Stimulated activated CD8-positive, alpha-beta memory T cell treated with anti-CD3 and anti-CD28 coated beads, Interleukin-15, amount 100 ng/mL, for 48 hours (primary cell): ENCODE measurements at regions not wholly inside any gene's neighbourhood (a gene's known extent, or its start where the extent isn't known, plus 50 kb on each side); places are given as distances from the start of the nearest gene placed in this dataset.

Experiments used
- DNase-seq, 2 donors: peaks; one replicate each; pipeline ENCODE4 v3.0.0-alpha.2; 2020; ENCODE audit warnings: low read depth in 2 of 2

- no peak for DNase-seq
These were observed 337.9 kb upstream of the ACVR2A start for GRCh38 chr2:147506889-147507288.

DNA sequence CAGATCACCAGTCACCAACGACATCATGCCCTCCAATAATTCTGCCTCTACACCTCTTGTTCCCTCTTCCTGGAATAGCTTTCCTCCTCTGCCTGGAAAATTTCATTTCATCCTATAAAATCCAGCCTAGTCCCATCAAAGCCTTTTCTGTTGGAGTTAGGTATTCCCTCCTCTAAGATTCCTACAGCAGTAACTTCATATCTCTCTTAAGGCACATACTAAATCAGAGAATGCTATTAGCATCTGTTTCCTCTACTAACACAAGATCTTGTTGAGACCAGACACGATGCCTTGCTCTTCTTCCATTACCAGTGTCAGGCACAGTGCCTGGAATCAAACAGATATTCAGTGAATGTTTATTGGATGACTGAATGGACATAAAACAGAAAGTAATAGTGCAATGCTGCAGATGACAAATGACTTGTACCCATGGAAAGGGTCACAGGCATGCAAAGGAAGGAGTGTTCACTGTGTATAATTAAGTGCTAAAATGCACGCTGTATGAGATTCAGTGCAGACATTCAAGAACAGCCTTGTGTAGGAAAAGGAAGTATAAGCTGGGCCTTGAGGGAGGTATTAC lies 342.0 kb upstream of the ACVR2A start:
- DNase-seq: no peak

DNA sequence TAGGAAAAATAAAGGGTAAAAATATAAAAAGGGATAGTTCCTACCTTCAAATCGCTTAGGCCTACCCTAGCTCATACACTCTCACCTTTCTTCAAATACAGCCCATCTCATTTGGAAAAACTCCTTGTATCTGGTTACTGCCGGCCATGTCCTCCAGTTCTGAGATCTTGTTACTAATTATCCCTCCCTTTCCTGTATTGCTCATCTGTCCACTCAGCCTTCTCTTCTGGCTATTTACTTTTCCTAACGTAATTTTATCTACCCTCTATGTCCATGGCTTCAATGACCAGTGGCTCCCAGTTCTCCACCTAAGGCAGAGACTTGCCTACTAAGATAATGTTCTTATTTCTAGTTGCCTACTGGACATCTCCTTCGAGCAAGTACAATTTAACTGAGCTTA lies 342.9 kb upstream of the ACVR2A start:
- DNase-seq: no peak

DNA sequence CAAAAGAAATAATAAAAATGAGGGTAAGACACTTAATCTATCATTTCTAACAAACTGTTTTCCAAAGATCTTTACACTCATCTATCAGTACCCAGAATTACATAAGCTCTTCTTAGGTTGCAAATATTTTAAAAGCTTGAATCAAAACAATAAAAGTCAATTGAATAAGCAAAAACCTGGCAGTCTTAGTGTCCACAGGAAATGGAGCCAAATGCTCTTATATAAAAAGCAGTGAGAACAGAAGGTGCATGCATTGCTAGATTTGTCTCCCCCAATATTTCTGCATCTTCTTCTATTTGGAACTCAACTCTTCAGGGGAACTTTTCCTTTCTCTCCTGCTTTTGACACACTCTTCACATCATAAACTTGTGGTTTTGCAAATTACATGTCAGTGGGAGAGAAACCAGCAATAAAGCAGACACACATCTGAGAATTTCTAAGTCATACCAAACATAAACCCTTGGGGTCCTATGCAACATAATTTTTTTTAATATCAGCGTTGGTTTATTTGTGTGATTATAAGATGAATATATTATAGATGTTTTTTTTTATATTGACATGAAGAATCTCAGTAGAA lies 343.9 kb upstream of the ACVR2A start:
- no peak for DNase-seq

DNA sequence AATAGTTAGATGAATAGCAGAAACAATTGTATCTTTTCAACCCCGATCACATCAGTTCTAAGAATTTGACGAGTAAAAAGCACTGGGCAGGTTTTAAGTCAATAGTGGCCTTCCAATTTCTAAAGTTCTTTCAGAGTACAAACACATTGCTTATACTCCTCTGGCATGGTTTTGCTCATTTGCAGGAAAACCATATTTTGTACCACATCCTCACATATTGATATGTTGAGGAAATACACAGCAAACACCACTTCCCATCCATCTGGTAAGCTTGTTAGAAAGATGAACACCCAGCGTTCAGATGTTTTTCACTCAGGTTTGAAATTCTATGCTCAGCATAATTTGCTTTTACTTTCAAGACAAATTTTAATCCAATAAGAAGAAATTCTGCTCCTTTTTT lies 344.6 kb upstream of the ACVR2A start:
- DNase-seq: no peak

DNA sequence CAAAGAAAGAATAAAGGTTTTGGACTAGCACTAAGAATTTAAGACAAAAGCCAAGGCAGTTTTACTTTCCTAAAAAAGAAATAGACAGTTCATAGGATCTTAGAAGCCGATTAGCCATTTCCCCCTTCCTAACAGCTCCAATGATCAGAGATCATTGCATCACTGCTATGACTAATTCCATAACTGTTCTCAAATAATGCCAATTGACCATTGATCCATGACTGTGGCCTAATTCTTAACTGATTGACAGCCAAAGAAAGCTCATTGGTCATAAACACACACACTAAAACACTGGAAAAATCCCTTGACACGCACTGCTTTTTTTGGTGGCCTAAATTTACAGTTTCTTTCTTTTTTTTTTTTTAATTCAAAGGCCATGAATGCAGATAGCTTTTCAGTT lies 345.0 kb upstream of the ACVR2A start:
- no peak for DNase-seq

DNA sequence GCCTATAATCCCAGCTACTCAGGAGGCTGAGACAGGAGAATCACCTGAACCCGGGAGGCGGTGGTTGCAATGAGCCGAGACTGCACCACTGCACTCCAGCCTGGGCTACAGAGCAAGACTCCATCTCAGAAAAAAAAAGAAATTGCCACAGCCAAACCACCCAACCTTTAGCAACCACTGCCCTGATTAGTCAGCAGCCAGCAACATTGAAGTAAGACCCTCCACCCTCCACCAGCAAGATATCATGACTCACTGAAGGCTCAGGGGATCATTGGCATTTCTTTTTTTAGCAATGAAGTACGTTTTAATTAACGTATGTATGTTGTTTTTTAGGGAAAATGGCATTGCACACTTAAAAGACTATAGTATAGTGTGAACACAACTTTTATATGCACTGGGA lies 349.1 kb upstream of the ACVR2A start:
- DNase-seq: no peak

GRCh38 chr2:147492471-147492870 lies 352.4 kb upstream of the ACVR2A start:
- no peak for DNase-seq

DNA sequence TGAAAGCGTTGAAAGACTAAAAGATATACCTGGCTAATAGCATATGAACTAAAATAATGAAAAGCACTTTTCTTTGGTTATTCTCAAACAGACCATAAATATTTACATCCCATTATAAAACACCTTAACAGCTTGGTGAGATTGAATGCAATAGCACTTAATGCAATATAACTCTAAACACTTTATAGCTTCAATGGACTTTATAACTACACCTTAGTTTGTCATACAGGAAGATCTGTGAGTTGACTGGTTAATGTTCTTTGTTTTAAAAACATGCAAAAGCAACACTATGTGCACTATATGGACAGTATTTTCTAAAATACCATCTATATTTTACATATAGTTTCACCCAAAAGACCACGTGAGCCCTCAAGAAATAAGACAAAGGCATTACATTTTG lies 353.3 kb upstream of the ACVR2A start:
- no peak for DNase-seq

DNA sequence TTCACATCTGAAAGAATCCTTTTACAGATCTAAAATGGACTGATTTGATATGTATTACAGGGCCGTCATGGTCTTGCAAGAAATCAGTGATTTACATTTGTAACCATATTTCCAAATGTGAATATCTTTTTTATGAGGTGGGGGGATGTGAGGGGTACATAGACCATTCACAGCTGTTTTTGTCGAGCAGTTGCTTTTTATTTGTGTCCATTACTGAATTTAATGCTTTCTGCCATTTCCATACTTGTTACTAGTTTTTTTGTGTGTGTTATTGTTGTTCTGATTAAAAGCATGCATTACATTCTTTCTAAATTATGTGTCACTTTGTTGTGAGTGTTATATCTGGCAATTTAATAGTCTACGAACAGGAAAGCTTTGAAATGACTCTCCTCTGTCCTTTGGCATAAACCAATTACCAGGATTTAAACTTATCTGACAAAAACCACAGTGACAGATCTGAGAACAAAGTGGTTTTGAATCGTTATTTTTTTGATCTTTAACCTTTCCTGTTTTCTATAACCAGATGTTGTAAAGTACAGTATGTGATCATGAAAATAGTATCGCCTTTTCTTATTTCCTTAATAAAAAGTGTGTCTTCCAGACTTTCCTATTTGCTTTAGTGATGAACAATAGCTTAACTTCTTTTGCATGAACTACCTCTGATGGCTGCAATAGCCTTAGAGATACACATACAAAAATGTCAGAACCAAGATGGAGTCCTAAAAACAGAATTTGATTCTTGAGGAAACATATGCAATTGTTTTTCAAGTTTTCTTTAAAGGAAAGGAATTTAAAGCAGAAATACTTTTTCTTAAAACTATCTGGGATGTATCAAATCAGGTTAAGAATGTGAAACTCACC lies 354.2 kb upstream of the ACVR2A start:
- DNase-seq: no peak

DNA sequence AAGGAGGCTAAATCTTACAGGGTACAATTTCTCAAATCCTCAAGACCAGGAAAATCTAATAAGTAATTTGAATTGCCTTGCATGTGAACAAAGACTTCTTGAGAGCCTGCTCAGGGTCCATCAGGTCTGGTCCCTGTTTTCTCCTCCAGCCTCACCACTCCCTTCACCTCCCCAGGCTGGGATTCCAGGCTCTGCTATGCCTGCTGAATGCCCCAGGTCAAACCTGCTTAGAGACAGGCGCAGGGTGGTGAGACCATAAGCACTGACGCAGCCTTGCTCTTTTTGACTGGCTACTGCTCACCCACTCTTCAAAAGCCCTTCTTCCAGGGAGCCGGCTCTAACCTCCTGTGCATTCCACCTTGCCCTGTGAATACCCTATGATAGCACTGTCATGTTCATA lies 356.4 kb upstream of the ACVR2A start:
- no peak for DNase-seq

- no peak for DNase-seq
These were observed 356.9 kb upstream of the ACVR2A start for GRCh38 chr2:147487978-147488289.

DNA sequence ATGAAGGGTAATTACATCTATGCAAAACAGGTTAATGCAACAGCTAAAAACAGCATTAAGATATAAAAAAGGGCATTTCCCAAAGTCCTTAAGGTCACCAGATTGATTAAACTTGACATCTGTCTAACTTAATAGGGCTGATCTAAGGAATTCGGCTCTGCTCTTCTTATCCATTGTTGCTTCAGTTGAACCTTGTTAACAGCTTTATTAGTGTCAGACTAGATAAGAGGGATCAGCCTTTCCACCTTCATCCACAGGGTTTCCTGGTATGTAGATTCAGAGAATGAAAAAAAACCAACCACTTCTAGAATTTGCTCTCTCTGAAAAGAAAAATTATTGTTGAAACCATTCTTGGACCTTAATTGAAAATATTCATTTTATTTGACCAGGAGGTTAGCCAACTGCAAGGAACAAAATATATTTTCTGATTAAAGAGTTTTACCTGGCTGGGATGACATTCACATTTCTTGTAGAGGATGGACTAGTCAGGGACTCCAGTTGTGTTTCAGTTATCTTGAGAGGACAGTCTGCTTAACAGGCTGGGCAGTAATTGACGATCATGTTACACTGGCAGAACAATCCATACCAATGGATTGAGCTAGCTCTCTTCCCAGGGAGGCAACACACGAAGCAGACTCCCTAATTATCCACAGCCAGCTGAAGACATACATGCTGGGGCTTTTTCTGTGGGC lies 357.4 kb upstream of the ACVR2A start:
- no peak for DNase-seq

DNA sequence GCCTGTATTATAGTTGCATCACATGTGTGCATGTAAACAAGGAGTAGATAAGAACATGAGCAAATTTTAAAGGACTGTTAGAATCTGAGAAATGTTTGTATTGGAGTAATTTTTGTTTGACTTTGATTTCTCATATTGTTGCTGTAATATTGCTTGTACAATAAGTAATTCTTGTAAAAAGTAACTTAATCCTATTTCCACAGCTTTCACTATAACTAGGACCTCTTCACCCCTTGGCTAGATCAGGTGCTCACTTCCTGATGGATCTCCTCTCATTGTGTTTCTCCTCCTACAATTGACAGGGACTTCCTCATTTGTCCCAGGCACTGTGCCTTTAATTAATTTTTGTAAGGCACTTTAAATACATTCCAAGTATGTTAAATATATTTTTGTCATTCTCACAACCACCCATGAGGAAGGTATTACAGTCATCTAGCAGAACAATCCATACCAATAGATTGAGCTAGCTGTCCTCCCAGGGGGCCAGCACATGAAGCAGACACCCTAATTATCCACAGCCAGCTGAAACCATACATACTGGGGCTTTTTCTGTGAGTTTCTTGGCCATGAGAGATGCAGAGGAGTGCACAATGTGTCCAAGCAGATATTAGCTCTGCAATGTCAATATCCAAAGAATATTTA lies 359.5 kb upstream of the ACVR2A start:
- no peak for DNase-seq

DNA sequence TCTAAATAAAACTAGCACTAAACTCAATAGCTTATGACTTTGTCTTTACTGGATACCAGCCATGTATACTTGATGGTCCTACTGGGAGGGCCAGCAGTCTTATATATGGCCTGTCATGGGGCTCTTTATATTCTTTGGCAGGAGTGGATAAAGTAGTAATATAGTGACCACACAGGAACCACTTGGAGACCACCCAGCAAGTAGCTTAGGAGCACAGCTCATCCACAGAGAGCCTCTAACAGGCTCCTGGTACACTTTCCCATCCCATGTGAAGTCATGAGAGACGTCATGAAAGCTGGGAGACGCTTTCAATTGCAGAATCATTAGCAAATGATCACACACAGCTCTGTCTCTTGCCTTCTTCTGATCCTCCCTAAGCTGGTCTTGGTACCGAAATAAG lies 360.9 kb upstream of the ACVR2A start:
- DNase-seq: no peak

GRCh38 chr2:147482916-147483669 lies 361.7 kb upstream of the ACVR2A start:
- DNase-seq: no peak

DNA sequence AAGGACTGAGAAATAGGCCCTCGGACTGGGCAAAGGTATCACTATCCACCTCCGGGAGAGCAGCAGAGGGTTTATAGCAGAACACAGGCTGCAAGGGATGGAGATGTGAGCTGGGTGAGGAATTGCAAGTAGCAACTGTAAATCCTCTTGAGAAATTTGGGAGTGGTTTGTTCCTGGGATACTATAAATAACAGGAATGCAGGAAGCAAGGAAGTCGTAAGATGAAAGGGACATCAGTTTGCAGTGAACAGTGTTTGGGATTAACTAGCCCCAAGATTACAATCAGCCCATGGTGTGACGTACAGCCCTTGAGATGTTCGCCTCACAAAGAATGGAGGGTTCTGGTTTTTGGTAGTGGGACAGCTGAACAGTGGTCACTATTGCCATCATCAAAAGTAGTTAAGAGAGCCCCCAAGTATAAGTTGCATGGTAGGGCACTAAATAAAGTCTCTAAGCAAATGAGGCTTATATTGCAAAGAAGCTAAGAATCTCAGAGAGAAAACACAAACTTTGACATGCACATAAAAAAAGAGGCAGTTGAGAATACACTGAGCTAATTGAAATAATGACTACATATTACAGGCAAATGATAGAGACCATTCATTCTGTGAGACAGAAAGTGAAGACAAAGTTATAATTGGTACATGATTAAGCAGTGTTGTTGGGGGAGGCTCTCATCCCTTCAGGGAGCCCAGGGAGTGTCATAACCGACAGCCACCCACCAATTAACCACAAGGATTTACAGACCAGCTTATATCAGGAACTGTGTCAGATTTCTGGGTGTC lies 362.5 kb upstream of the ACVR2A start:
- DNase-seq: no peak

GRCh38 chr2:147479358-147479757 lies 365.5 kb upstream of the ACVR2A start:
- no peak for DNase-seq

GRCh38 chr2:147473075-147473474 lies 371.8 kb upstream of the ACVR2A start:
- DNase-seq: no peak

GRCh38 chr2:147471126-147471525 lies 373.7 kb upstream of the ACVR2A start:
- DNase-seq: no peak

DNA sequence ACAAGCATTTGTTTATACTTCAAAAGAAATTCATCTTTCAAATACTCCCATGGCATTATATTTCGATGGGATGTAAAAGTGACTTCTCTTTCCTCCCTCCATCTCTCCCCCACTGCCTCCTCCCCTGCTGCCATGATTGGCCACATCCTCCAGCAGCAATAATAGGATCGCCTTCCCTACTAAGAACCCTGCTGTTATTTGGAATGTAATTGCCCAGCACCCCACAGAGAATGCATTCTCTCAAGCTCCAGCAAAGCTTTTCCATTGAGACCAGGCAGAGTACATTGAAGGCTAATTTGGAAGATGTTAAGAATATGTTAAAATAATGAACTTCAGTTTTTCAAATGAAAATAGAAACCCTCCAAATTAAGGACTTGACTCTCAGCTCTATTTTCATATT lies 375.4 kb upstream of the ACVR2A start:
- no peak for DNase-seq
